Ascending aorta (tissue), 2 donors: ENCODE measurements at regions not wholly inside any gene's neighbourhood (a gene's known extent, or its start where the extent isn't known, plus 50 kb on each side); places are given as distances from the start of the nearest gene placed in this dataset.

Source experiments
- DNase-seq, 2 donors: peaks; one replicate each; pipeline ENCODE4 v3.0.0-alpha.2; 2019; ENCODE audit warnings: low spot score in 2 of 2
- H3K27ac ChIP-seq, 2 donors: fragments of 200-600 bp; sonication (generic); one replicate each; pipeline ENCODE4 v1.5.1; 2016 to 2017; ENCODE audit warnings: mild to moderate bottlenecking in 1 of 2
- H3K27me3 ChIP-seq: fragments of 200-600 bp; sonication (generic); one replicate; pipeline ENCODE4 v1.5.1; 2017
- H3K36me3 ChIP-seq, 2 donors: fragments of 200-600 bp; sonication (generic); one replicate each; pipeline ENCODE4 v1.5.1; 2016
- H3K4me1 ChIP-seq, 2 donors: fragments of 200-600 bp; sonication (generic); one replicate each; pipeline ENCODE4 v1.5.1; 2016 to 2017; ENCODE audit warnings: mild to moderate bottlenecking in 1 of 2
- H3K4me3 ChIP-seq, 2 donors: fragments of 200-600 bp; sonication (generic); one replicate each; pipeline ENCODE4 v1.5.1; 2016 to 2017; ENCODE audit warnings: mild to moderate bottlenecking in 1 of 2
- H3K9me3 ChIP-seq, 2 donors: fragments of 200-600 bp; sonication (generic); one replicate each; pipeline ENCODE4 v1.5.1; 2016
- intact Hi-C: fragments of 100-400 bp; cut with DNase I; formaldehyde crosslinking; loops from one replicate; pipeline ENCODE4 v1.15.1; 2023
- TF ChIP-seq, protein P1 (sequence below), 3 experiments: fragments of 200-600 bp in 2 of 3; fragments of 450-650 bp in 1 of 3; sonication (generic) in 2 of 3; IDR thresholded peaks; one replicate each; pipeline ENCODE4 v1.5.1; 2016 to 2019; ENCODE audit warnings: antibody characterized with exemption in 3 of 3, mild to moderate bottlenecking in 1 of 3, moderate library complexity in 1 of 3

GRCh38 chr20:62554898-62555641 lies 79.3 kb upstream of the GATA5 start:
- TF ChIP-seq, protein P1, sequence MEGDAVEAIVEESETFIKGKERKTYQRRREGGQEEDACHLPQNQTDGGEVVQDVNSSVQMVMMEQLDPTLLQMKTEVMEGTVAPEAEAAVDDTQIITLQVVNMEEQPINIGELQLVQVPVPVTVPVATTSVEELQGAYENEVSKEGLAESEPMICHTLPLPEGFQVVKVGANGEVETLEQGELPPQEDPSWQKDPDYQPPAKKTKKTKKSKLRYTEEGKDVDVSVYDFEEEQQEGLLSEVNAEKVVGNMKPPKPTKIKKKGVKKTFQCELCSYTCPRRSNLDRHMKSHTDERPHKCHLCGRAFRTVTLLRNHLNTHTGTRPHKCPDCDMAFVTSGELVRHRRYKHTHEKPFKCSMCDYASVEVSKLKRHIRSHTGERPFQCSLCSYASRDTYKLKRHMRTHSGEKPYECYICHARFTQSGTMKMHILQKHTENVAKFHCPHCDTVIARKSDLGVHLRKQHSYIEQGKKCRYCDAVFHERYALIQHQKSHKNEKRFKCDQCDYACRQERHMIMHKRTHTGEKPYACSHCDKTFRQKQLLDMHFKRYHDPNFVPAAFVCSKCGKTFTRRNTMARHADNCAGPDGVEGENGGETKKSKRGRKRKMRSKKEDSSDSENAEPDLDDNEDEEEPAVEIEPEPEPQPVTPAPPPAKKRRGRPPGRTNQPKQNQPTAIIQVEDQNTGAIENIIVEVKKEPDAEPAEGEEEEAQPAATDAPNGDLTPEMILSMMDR (IDR thresholded peaks at IDR 0.05) = no peak
- no peaks in the 10 kb centered on the region for H3K9me3 ChIP-seq
- H3K4me3 ChIP-seq = no peak overlapping the region
- DNase-seq = no peak
- intact Hi-C loops = loop anchor here (5.0 kb wide), 1 partner anchor 62 kb away; no protein-coding TSS in a partner anchor
- no peaks in the 10 kb centered on the region for H3K36me3 ChIP-seq
- peaks cover 2 to 15% of the 10 kb centered on the region in 2 donors for H3K4me1 ChIP-seq
- H3K27me3 ChIP-seq = no peaks in the 10 kb centered on the region
- H3K27ac ChIP-seq = no peak overlapping the region

DNA sequence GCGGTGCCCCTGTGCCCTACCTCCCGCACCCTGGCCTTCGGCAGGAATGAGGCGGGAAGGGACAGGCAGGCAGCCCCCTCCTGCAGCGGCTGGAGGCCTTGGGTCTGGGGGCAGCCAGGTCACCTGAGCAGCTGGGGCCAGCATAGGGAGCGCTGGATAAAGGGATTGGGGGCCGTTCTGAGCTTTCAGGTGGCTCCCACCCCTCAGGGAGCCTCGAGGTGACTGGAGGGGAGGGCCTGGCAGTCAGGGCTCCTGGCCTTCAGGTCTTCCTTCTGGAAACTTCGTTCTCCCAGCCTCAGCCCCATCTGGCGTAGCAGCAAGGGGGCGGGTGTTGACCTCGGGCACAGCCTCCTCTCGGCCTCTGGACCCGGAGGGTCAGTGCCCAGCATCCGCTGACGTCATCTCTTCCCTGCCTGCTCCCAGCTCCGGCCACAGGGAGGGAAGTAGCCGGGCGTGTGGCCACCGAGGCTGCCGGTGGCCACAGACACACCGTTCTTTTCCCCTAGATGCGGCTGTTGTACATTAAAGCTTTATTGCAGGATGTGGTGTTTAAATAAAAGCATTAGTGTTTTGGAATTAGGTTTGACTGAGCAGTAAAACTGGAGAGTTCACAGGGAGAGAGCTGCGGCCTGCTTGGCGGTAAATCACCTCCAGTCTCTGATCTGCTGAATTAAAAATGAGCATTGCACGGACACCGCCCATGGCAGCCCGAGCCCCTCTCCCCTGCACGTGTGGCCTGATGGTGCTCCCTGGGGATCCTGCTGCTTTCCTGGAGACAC lies 80.0 kb upstream of the GATA5 start:
- no peak overlapping the region for H3K27ac ChIP-seq
- no peak for DNase-seq

GRCh38 chr20:62557462-62557861 lies 81.7 kb upstream of the GATA5 start:
- no peak for DNase-seq
- no peaks in the 10 kb centered on the region for H3K36me3 ChIP-seq
- no peak overlapping the region for H3K27ac ChIP-seq
- intact Hi-C loops = no loop called here
- H3K4me3 ChIP-seq = no peak overlapping the region
- H3K9me3 ChIP-seq = no peaks in the 10 kb centered on the region
- H3K27me3 ChIP-seq = no peaks in the 10 kb centered on the region
- TF ChIP-seq, protein P1 (IDR thresholded peaks at IDR 0.05) = no peak
- H3K4me1 ChIP-seq = no peaks in the 10 kb centered on the region

More for the DNA sequence above, 80.0 kb upstream of the GATA5 start:
- intact Hi-C loops = no loop called here
- Histone ChIP-seq H3K4me1 (peaks cover 0 to 8% of the 10 kb centered on the region in 2 donors), H3K27me3 (no peaks in the 10 kb centered on the region), H3K9me3 (no peaks in the 10 kb centered on the region), H3K36me3 (no peaks in the 10 kb centered on the region), H3K4me3 (no peak overlapping the region)
- TF ChIP-seq, protein P1 (IDR thresholded peaks at IDR 0.05) = no peak

DNA sequence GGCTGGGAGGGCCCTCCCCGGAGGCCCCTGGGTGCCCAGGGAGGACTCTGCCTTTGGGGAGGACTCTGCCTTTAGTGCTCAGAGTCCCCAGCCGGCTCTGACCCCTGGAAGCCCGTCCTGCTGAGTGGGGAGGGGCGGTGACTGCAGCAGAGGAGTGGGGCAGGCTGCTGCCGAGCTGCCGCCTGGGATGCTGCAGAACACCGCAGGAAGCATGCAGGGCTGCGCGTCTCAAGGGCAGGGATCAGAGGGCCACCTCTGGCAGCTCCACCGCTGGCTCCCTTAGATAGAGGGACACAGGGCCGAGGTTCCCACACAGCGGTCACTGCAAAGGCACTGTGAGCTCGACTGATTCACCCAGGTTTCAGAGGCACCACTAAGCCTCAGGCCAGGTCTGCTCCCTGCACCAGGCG lies 82.2 kb upstream of the GATA5 start:
- H3K4me1 ChIP-seq = no peaks in the 10 kb centered on the region
- TF ChIP-seq, protein P1 (IDR thresholded peaks at IDR 0.05) = no peak
- no peaks in the 10 kb centered on the region for H3K27me3 ChIP-seq
- H3K4me3 ChIP-seq = no peak overlapping the region
- no peaks in the 10 kb centered on the region for H3K9me3 ChIP-seq
- no peak for DNase-seq
- no peak overlapping the region for H3K27ac ChIP-seq
- no peaks in the 10 kb centered on the region for H3K36me3 ChIP-seq
- intact Hi-C loops = no loop called here

GRCh38 chr20:62558779-62559178 lies 83.0 kb upstream of the GATA5 start:
- TF ChIP-seq, protein P1 (IDR thresholded peaks at IDR 0.05) = no peak
- Histone ChIP-seq H3K4me3 (no peak overlapping the region), H3K27ac (no peak overlapping the region), H3K36me3 (no peaks in the 10 kb centered on the region), H3K27me3 (no peaks in the 10 kb centered on the region), H3K4me1 (no peaks in the 10 kb centered on the region), H3K9me3 (no peaks in the 10 kb centered on the region)
- DNase-seq = no peak
- intact Hi-C loops = no loop called here
